LNCaP clone FGC (cell line): ENCODE measurements at regions not wholly inside any gene's neighbourhood (a gene's known extent, or its start where the extent isn't known, plus 50 kb on each side); places are given as distances from the start of the nearest gene placed in this dataset.

ENCODE experiments used
- DNase-seq: peaks from one replicate; pipeline ENCODE4 v3.0.0-alpha.2; 2011; ENCODE audit warnings: low read depth
- H3K4me3 ChIP-seq: 2 replicates; pipeline ENCODE4 v1.5.1; 2011; ENCODE audit warnings: mild to moderate bottlenecking, low read depth, low read length, control low read depth
- TF ChIP-seq, protein P1 (sequence below): IDR thresholded peaks from 2 replicates; pipeline ENCODE4 v1.5.1; 2012; ENCODE audit warnings: mild to moderate bottlenecking; ENCODE audit not compliant: control insufficient read depth, insufficient read depth; ENCODE audit errors: extremely low read depth

DNA sequence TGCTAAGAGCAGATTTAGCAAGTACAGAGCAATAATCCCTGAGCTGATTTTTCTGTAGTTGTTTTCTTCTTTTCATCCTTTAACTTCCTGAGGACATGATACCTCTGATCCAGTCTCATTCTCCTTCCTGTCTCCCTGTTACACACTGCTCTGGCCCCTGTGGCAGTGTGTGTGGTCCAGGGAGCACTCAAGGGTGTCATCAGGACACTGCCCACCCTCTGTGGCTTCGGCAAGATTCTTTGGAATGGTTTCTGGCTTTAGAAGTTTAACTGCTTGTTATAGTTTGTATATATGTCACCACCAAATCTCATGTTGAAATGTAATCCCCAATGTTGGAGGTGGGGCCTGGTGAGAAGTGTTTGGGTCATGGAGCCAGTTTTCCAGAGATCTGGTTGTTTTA, 637.3 kb downstream of the BCOR start:
- DNase-seq: no peak
- TF ChIP-seq, protein P1, sequence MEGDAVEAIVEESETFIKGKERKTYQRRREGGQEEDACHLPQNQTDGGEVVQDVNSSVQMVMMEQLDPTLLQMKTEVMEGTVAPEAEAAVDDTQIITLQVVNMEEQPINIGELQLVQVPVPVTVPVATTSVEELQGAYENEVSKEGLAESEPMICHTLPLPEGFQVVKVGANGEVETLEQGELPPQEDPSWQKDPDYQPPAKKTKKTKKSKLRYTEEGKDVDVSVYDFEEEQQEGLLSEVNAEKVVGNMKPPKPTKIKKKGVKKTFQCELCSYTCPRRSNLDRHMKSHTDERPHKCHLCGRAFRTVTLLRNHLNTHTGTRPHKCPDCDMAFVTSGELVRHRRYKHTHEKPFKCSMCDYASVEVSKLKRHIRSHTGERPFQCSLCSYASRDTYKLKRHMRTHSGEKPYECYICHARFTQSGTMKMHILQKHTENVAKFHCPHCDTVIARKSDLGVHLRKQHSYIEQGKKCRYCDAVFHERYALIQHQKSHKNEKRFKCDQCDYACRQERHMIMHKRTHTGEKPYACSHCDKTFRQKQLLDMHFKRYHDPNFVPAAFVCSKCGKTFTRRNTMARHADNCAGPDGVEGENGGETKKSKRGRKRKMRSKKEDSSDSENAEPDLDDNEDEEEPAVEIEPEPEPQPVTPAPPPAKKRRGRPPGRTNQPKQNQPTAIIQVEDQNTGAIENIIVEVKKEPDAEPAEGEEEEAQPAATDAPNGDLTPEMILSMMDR: no peak
- no peak overlapping the region for H3K4me3 ChIP-seq

DNA sequence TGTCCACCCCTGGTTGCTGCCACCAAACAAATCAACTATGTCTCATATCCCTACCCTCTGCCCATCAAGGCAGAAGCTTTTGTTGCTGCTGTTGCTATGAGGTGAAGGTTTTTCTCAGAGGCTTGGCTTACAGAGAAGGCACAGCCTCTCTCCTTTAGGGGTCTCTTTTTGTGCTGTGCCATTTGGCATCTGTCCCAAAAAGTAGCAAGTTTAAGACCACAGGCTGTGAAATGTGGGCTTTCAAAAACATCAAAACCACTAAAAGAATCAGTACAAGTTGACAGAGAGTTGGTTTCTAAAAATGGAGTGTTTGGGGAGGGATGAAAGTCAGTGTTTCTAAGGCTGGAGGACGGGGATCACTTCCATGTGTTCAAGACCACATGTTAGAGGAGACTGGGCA, 634.9 kb downstream of the BCOR start:
- H3K4me3 ChIP-seq: no peak overlapping the region
- DNase-seq: no peak
- TF ChIP-seq, protein P1: no peak

DNA sequence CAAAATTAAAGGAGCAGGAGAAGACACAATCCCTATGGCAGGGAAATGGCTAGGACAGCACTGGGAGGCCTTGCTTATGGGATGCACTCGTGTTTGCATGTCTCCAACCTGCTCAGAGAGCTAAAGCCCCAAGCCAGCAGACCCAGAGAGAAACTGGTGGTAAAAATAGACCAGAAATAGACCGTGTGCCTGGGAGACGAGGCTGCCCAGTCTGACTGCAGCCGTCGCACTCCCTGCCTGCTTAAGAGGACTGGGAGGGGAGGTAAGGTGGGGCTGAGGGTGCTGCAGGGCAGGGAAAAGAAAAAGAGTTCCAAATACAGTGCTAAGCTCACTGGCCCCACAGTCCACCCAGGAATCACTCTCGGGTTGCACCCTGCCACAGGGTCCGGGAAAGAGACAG, 633.5 kb downstream of the BCOR start:
- DNase-seq: no peak
- H3K4me3 ChIP-seq: no peak overlapping the region
- TF ChIP-seq, protein P1: no peak

DNA sequence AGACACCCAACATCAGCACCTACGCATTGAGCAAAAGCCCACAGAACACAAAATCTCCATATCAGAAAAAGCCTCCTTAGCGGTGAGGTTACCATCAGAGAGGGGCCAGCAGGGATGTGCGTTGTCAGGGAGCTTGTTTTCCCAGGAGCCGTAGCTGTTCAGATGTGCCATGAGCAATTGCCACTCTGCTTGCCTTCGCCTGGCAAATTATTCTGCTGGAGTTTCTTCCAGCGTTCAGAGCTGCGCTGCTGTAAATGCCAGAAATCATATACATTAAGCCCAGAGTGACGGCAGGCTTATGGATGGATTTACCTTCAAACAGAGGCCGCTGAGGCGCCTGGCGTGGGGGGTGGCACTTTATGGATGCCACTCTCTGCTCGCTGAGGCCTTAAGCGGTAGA, 632.3 kb downstream of the BCOR start:
- TF ChIP-seq, protein P1: no peak

DNA sequence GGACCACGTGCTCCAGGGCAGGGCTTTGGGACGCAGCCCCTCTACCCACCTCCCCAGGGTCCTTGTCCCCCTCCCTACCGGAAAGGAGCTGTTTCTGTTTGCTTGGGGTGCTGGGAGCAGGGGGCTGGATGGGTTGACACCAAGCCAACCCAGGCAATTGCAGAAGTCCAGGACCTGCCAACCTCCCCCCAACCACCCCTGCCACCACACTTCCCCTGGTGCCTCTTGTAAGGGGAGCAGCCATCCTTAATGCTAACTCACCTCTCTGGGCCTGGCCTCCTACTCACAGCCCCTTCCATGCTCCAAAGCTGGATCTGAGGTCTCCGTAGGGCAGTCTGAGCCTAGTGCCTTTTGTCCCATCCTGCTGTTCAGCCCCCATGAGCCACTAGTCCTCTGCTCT, 631.9 kb downstream of the BCOR start:
- TF ChIP-seq, protein P1: no peak
- H3K4me3 ChIP-seq: no peak overlapping the region
- DNase-seq: no peak

More for the DNA sequence above, 632.3 kb downstream of the BCOR start:
- no peak overlapping the region for H3K4me3 ChIP-seq
- no peak for DNase-seq

DNA sequence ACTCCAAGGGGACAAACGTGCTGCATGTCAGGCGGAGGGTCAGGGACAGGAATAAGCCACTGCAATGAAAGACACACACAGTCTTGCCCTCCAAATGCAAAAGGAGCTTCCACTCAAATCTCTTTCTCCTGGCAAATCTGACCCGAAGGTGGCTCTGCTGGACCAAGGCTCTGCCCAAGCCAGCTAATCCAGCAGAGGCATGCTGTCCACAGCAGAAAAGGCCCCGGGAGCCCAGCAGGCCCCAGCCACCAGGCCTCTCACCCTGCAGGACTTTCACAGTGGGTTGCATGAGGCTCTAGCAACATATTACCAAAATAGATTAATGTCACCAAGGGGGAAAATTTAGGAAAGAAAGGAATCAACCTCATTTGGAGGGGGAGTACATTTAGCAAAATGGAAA, 628.6 kb downstream of the BCOR start:
- DNase-seq: no peak
- no peak overlapping the region for H3K4me3 ChIP-seq
- TF ChIP-seq, protein P1: no peak

DNA sequence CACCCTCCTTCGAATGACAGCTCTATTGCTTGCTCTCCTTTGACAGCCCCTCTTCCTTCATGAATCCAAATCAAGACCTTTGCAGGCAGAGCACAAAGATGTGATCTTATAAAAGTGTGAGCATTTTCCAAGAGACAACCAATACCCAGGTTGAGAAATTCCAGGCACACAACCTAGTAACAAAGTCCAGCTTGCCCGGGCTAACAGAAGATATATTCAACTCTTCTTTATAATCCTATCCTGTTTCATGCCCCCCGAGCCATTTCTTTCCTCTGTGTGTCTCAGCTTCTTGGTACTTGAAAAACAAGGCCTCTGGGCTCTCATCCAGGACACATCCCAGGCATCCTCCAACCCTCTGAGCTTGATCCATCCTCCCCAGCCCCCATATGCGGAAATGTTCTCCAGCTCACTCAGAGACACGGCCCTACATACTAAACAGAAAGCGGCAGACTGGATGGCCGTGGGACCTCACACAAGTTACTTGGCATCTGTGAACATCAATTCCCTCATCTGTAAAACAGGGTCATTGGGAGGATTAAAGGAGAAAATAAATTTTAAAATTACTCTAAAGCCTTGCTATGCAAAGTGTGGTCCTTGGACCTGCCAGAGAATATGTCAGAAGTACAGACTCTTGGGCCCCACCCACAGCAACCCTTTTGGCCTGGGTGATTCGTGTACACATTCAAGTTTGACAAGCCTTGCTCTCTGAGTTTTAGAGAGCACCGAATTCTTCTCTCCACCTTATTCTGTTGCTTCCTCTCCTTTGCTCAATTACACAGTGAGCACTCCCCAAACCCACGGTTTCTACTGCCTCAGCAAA, 627.0 kb downstream of the BCOR start:
- no peak overlapping the region for H3K4me3 ChIP-seq
- no peak for DNase-seq
- TF ChIP-seq, protein P1: no peak
